Bronchial epithelial cell (primary cell): ENCODE measurements at regions not wholly inside any gene's neighbourhood (a gene's known extent, or its start where the extent isn't known, plus 50 kb on each side); places are given as distances from the start of the nearest gene placed in this dataset.
A peak's percentile ranks its signal among the peaks of the same experiment; 100 is the strongest.

Experiments
- DNase-seq: peaks from one replicate; pipeline ENCODE4 v3.0.0-alpha.2; 2010; ENCODE audit warnings: low read depth
- FAIRE-seq: peaks from 2 replicates; lab custom pipeline; 2011; peaks lifted over from hg19 to GRCh38; lab: Jason Lieb, UNC
- H3K27me3 ChIP-seq: 2 replicates; pipeline ENCODE4 v1.5.1; 2011; ENCODE audit warnings: low read length; ENCODE audit not compliant: control insufficient read depth, insufficient read depth
- H3K36me3 ChIP-seq: 2 replicates; pipeline ENCODE4 v1.5.1; 2011; ENCODE audit warnings: low read length; ENCODE audit not compliant: control insufficient read depth, insufficient read depth
- H3K4me3 ChIP-seq: 2 replicates; pipeline ENCODE4 v1.5.1; 2011; ENCODE audit warnings: mild to moderate bottlenecking, low read depth, low read length, control low read depth
- CTCF ChIP-seq: IDR thresholded peaks from 2 replicates; pipeline ENCODE4 v1.5.1; 2011; ENCODE audit warnings: mild to moderate bottlenecking, moderate library complexity, low read length, control low read depth, inconsistent platforms; ENCODE audit not compliant: insufficient read depth, severe bottlenecking

- no peaks in the 10 kb centered on the region for H3K27me3 ChIP-seq
- no peaks in the 10 kb centered on the region for H3K36me3 ChIP-seq
- no peak for TF ChIP-seq CTCF
- FAIRE-seq (no peak), DNase-seq (no peak)
- H3K4me3 ChIP-seq = no peak overlapping the region
These were observed 944.0 kb upstream of the ADGRL4 start for GRCh38 chr1:79950511-79950910.

GRCh38 chr1:79945391-79945790 is 938.9 kb upstream of the ADGRL4 start:
- no peaks in the 10 kb centered on the region for H3K27me3 ChIP-seq
- DNase-seq (no peak), FAIRE-seq (no peak)
- H3K4me3 ChIP-seq = no peak overlapping the region
- no peak for TF ChIP-seq CTCF
- H3K36me3 ChIP-seq = no peaks in the 10 kb centered on the region

- Histone ChIP-seq H3K4me3 (no peak overlapping the region), H3K27me3 (no peaks in the 10 kb centered on the region), H3K36me3 (no peaks in the 10 kb centered on the region)
- DNase-seq = peak; percentile 64
- no peak for FAIRE-seq
- no peak for TF ChIP-seq CTCF
These were observed 922.8 kb upstream of the ADGRL4 start for GRCh38 chr1:79929356-79929755.

GRCh38 chr1:79928901-79929300 is 922.4 kb upstream of the ADGRL4 start:
- no peak for FAIRE-seq
- no peak for DNase-seq

GRCh38 chr1:79920960-79921669 is 914.6 kb upstream of the ADGRL4 start:
- FAIRE-seq = no peak
- no peak overlapping the region for H3K4me3 ChIP-seq

More at GRCh38 chr1:79928901-79929300, 922.4 kb upstream of the ADGRL4 start:
- no peak overlapping the region for H3K4me3 ChIP-seq
- no peaks in the 10 kb centered on the region for H3K36me3 ChIP-seq
- TF ChIP-seq CTCF = no peak
- no peaks in the 10 kb centered on the region for H3K27me3 ChIP-seq

More at GRCh38 chr1:79920960-79921669, 914.6 kb upstream of the ADGRL4 start:
- H3K36me3 ChIP-seq = no peaks in the 10 kb centered on the region
- DNase-seq = no peak
- no peak for TF ChIP-seq CTCF
- no peaks in the 10 kb centered on the region for H3K27me3 ChIP-seq
